ENCODE measurements at regions not wholly inside any gene's neighbourhood (a gene's known extent, or its start where the extent isn't known, plus 50 kb on each side); places are given as distances from the start of the nearest gene placed in this dataset.

DNA sequence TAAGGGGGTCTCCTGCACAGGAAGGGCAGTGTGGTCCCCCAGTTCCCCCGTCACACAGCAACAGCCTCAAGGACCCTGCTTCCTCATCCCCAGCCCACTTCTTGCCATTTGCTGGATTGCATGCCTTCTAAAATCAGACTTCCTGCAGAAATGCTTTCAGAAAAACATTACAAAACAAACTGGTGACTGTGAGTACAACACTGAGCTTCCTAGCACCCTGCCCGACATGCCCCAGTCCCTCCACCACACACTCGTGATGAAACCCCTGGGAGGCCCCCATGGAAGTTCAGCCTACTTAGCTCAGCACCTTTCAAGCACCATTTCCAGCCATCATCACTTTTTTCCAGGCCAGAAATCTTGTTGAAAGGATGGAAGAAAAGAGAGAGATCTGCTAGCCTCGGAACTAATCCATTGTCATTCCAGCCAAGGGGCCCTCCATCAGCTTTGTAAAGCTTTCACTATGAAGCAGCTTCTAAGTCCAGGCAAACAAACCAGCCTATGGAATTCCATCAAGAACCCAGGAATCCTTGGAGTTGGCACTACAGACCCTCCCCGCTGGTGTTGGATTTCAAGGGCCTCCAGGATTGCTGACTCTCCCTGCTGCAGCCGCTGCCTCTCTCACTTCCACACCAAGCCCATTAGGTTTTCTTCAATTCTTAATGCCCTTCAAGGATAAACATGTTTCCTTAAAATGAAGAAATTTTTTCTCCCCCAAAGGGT, 114.6 kb downstream of the C5orf15 start:
- TF ChIP-seq POLR2A (IDR thresholded peaks at IDR 0.05) (no peak), POLR2AphosphoS5 (IDR thresholded peaks at IDR 0.05) (no peak)
- TF ChIP-seq, protein P1, sequence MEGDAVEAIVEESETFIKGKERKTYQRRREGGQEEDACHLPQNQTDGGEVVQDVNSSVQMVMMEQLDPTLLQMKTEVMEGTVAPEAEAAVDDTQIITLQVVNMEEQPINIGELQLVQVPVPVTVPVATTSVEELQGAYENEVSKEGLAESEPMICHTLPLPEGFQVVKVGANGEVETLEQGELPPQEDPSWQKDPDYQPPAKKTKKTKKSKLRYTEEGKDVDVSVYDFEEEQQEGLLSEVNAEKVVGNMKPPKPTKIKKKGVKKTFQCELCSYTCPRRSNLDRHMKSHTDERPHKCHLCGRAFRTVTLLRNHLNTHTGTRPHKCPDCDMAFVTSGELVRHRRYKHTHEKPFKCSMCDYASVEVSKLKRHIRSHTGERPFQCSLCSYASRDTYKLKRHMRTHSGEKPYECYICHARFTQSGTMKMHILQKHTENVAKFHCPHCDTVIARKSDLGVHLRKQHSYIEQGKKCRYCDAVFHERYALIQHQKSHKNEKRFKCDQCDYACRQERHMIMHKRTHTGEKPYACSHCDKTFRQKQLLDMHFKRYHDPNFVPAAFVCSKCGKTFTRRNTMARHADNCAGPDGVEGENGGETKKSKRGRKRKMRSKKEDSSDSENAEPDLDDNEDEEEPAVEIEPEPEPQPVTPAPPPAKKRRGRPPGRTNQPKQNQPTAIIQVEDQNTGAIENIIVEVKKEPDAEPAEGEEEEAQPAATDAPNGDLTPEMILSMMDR (IDR thresholded peaks at IDR 0.05): no peak

Data from prostate gland (tissue), 2 donors.